NCI-H345 (cell line): ENCODE measurements at regions not wholly inside any gene's neighbourhood (a gene's known extent, or its start where the extent isn't known, plus 50 kb on each side); places are given as distances from the start of the nearest gene placed in this dataset.
"Not testable (repeated sequence)": the region's sequence is repeated elsewhere in the genome, so short reads cannot be mapped to it uniquely, and the experiment has no call there.

Experiments
- DNase-seq: peaks from one replicate; lab custom pipeline; 2025; lab: John Stamatoyannopoulos, UW

GRCh38 chr5:100379254-100379858 is 155.8 kb upstream of the FAM174A start:
- not testable (repeated sequence) for DNase-seq

GRCh38 chr5:100364757-100365478 is 170.3 kb upstream of the FAM174A start:
- not testable (repeated sequence) for DNase-seq

GRCh38 chr5:100364343-100364742 is 170.8 kb upstream of the FAM174A start:
- DNase-seq = not testable (repeated sequence)

GRCh38 chr5:100359998-100360397 is 175.2 kb upstream of the FAM174A start:
- DNase-seq = not testable (repeated sequence)

GRCh38 chr5:100346269-100346668 is 188.9 kb upstream of the FAM174A start:
- not testable (repeated sequence) for DNase-seq

- not testable (repeated sequence) for DNase-seq
Measured at GRCh38 chr5:100341485-100341884, 193.7 kb upstream of the FAM174A start.

- DNase-seq = no peak
Measured at GRCh38 chr5:100322483-100322882, 212.7 kb upstream of the FAM174A start.

GRCh38 chr5:100319885-100320284 is 215.3 kb upstream of the FAM174A start:
- DNase-seq = no peak

GRCh38 chr5:100313657-100314056 is 221.5 kb upstream of the FAM174A start:
- DNase-seq = no peak

GRCh38 chr5:100311806-100312205 is 223.4 kb upstream of the FAM174A start:
- no peak for DNase-seq

- DNase-seq = no peak
Measured at GRCh38 chr5:100306000-100306399, 229.2 kb upstream of the FAM174A start.

- DNase-seq = no peak
Measured at GRCh38 chr5:100303216-100303615, 232.0 kb upstream of the FAM174A start.

- DNase-seq = no peak
Measured at GRCh38 chr5:100299261-100299660, 235.9 kb upstream of the FAM174A start.

GRCh38 chr5:100276071-100276470 is 259.1 kb upstream of the FAM174A start:
- DNase-seq = no peak

GRCh38 chr5:100275631-100276030 is 259.5 kb upstream of the FAM174A start:
- no peak for DNase-seq

GRCh38 chr5:100273846-100274580 is 261.2 kb upstream of the FAM174A start:
- no peak for DNase-seq

GRCh38 chr5:100270023-100270771 is 265.0 kb upstream of the FAM174A start:
- DNase-seq = no peak

GRCh38 chr5:100260968-100261367 is 274.2 kb upstream of the FAM174A start:
- DNase-seq = no peak

- no peak for DNase-seq
Measured at GRCh38 chr5:100252944-100253343, 282.2 kb upstream of the FAM174A start.

- no peak for DNase-seq
Measured at GRCh38 chr5:100252037-100252436, 283.1 kb upstream of the FAM174A start.

GRCh38 chr5:100249884-100250269 is 285.3 kb upstream of the FAM174A start:
- no peak for DNase-seq

GRCh38 chr5:100249211-100249883 is 285.8 kb upstream of the FAM174A start:
- no peak for DNase-seq
